ENCODE measurements at regions not wholly inside any gene's neighbourhood (a gene's known extent, or its start where the extent isn't known, plus 50 kb on each side); places are given as distances from the start of the nearest gene placed in this dataset.

DNA sequence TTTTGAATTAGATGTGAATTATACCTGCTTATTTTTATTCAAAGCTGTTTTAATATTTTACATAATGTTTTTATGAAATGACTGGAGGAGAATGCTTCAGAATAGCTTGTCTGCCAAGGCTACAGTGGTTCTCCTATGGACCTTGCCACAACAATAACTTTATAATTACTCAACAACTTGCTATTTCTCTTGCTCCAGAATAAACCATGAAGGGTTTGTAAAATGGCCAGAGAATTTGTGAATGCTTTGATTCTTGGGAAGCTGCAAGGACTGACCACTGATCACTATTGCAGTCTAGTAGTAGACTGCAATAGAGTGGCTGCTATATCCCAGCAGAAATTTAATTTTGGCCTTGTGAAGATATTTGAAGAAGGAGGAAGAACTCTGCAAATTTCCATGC is 199.7 kb downstream of the FAT3 start:
- TF ChIP-seq POLR2A (IDR thresholded peaks at IDR 0.05) (no peak), EP300 (IDR thresholded peaks at IDR 0.05) (no peak)
- TF ChIP-seq, protein P1, sequence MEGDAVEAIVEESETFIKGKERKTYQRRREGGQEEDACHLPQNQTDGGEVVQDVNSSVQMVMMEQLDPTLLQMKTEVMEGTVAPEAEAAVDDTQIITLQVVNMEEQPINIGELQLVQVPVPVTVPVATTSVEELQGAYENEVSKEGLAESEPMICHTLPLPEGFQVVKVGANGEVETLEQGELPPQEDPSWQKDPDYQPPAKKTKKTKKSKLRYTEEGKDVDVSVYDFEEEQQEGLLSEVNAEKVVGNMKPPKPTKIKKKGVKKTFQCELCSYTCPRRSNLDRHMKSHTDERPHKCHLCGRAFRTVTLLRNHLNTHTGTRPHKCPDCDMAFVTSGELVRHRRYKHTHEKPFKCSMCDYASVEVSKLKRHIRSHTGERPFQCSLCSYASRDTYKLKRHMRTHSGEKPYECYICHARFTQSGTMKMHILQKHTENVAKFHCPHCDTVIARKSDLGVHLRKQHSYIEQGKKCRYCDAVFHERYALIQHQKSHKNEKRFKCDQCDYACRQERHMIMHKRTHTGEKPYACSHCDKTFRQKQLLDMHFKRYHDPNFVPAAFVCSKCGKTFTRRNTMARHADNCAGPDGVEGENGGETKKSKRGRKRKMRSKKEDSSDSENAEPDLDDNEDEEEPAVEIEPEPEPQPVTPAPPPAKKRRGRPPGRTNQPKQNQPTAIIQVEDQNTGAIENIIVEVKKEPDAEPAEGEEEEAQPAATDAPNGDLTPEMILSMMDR (IDR thresholded peaks at IDR 0.05), result no peak
